ENCODE measurements at regions not wholly inside any gene's neighbourhood (a gene's known extent, or its start where the extent isn't known, plus 50 kb on each side); places are given as distances from the start of the nearest gene placed in this dataset.

DNA sequence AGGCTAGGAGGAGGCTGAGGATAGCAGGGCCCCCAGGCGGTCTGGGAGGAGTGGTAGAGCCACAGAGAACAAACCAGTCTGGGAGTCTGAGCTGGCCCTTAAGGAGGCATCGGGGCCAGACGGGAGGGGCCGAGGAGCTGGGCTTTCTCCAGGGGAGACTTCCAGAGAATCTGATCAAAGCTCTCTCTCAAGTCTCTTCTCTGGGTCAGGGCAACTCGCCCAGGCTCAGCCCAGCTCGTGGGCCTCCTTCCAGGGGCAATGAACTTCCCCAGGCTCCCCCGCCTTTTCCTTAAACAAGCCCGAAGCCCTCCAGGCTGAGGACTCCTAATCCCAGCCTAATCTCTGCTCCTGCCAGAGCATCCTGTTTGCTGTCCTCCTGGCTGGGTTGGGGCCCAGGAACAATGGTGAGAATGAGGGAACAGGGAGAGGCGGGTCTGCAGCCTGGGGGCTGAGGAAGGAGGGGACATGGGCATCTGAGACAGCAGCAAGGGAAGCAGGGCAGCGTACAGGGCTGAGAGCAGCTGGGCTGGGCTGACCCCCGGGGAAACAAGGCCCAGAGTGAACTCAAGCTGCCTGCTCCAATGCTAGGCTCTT is 173.6 kb downstream of the ANKRD60 start:
- Histone ChIP-seq H4K20me1 (ENCODE audit: low read length) (no peaks in the 10 kb centered on the region), H3K9ac (ENCODE audit: low read length) (no peak overlapping the region), H3K36me3 (ENCODE audit: low read depth, low read length) (no peaks in the 10 kb centered on the region), H3K27ac (ENCODE audit: low read length) (no peak overlapping the region), H3F3A (ENCODE audit: low read length, unreplicated experiment) (no peaks in the 10 kb centered on the region), H3K27me3 (ENCODE audit: low read length) (no peaks in the 10 kb centered on the region), H3K9me3 (ENCODE audit: low read length) (no peaks in the 10 kb centered on the region), H2AFZ (ENCODE audit: low read length) (no peak overlapping the region), H3K79me2 (ENCODE audit: low read length) (no peaks in the 10 kb centered on the region), H3K4me3 (ENCODE audit: low read length) (no peak overlapping the region), H3K9me2 (replicated peaks; ENCODE audit: low read length) (no peaks in the 10 kb centered on the region), H3K4me2 (ENCODE audit: low read length) (no peak overlapping the region), H3K4me1 (ENCODE audit: insufficient read depth, low read length) (0 out of 2 replicates have a peak, but pooled peaks cover 4% of the 10 kb centered on the region)
- CTCF ChIA-PET, result no interaction called here
- no TSS peak for BruUV-seq (replicated peaks)
- POLR2A ChIA-PET (ENCODE audit: unreplicated experiment), result no interaction called here
- ATAC-seq (no peak), DNase-seq (no peak)
- TF ChIP-seq EZH2phosphoT487 (IDR thresholded peaks at IDR 0.05; ENCODE audit: borderline replicate concordance, low read length), result no peak
- TF ChIP-seq, protein P1, sequence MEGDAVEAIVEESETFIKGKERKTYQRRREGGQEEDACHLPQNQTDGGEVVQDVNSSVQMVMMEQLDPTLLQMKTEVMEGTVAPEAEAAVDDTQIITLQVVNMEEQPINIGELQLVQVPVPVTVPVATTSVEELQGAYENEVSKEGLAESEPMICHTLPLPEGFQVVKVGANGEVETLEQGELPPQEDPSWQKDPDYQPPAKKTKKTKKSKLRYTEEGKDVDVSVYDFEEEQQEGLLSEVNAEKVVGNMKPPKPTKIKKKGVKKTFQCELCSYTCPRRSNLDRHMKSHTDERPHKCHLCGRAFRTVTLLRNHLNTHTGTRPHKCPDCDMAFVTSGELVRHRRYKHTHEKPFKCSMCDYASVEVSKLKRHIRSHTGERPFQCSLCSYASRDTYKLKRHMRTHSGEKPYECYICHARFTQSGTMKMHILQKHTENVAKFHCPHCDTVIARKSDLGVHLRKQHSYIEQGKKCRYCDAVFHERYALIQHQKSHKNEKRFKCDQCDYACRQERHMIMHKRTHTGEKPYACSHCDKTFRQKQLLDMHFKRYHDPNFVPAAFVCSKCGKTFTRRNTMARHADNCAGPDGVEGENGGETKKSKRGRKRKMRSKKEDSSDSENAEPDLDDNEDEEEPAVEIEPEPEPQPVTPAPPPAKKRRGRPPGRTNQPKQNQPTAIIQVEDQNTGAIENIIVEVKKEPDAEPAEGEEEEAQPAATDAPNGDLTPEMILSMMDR (conservative IDR thresholded peaks at IDR 0.05; ENCODE audit: low read depth, low read length), result no peak
- TF ChIP-seq EZH2 (IDR thresholded peaks at IDR 0.05; ENCODE audit: low read length, unreplicated experiment), result no peak
- intact Hi-C loops (cut with micrococcal nuclease), result no loop called here

DNA sequence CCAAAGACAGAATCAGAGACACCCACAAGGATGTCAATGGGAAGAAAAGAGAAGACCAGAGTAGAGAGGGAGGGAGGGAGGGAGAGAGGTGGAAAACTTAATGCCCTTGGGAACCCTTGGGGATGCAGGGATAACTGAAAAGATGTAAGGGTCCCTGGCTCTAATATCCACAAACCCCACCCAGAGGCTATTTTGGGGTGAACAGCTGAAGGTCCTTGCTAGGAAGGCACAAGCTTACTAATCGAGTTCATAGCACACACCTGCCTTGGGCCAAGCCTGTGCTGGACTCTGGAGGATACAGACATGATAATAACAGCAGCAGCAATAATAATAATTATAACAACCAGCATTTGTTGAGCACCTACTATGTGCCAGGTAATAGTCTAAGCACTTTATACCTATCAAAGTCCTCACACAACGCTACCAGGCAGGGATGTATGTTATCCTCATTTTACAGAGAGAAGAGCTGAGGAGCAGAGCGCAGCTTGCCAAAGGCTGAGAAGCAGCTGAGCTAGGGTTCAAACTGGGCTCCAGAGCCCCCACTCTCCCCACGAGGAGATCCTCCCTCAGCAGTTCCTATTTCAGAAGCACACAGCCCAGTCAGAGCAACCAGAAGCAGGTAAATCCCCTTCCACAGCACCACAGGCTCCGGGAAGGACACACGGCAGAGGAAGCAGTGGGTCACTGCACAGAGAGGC is 174.2 kb downstream of the ANKRD60 start:
- no peak for ATAC-seq
- Histone ChIP-seq H3K4me2 (ENCODE audit: low read length) (no peak overlapping the region), H3K36me3 (ENCODE audit: low read depth, low read length) (no peaks in the 10 kb centered on the region), H3K27me3 (ENCODE audit: low read length) (no peaks in the 10 kb centered on the region), H2AFZ (ENCODE audit: low read length) (no peak overlapping the region), H3K4me1 (ENCODE audit: insufficient read depth, low read length) (0 out of 2 replicates have a peak, but pooled peaks cover 4% of the 10 kb centered on the region), H3K79me2 (ENCODE audit: low read length) (no peaks in the 10 kb centered on the region), H3F3A (ENCODE audit: low read length, unreplicated experiment) (no peaks in the 10 kb centered on the region), H3K27ac (ENCODE audit: low read length) (no peak overlapping the region), H3K9me3 (ENCODE audit: low read length) (no peaks in the 10 kb centered on the region), H3K9me2 (replicated peaks; ENCODE audit: low read length) (no peaks in the 10 kb centered on the region), H3K4me3 (ENCODE audit: low read length) (no peak overlapping the region), H4K20me1 (ENCODE audit: low read length) (no peaks in the 10 kb centered on the region), H3K9ac (ENCODE audit: low read length) (no peak overlapping the region)
- ChIA-PET CTCF (no interaction called here), POLR2A (ENCODE audit: unreplicated experiment) (no interaction called here)
- intact Hi-C loops (cut with micrococcal nuclease), result no loop called here
- BruUV-seq (replicated peaks), result no TSS peak
- DNase-seq, result no peak
- TF ChIP-seq, protein P1 (conservative IDR thresholded peaks at IDR 0.05; ENCODE audit: low read depth, low read length), result no peak
- TF ChIP-seq EZH2 (IDR thresholded peaks at IDR 0.05; ENCODE audit: low read length, unreplicated experiment) (no peak), EZH2phosphoT487 (IDR thresholded peaks at IDR 0.05; ENCODE audit: borderline replicate concordance, low read length) (no peak)
